Upper lobe of left lung (tissue), 6 donors: ENCODE measurements at regions not wholly inside any gene's neighbourhood (a gene's known extent, or its start where the extent isn't known, plus 50 kb on each side); places are given as distances from the start of the nearest gene placed in this dataset.

ENCODE experiments used
- ATAC-seq, 2 donors: fragments of 200-7000 bp; cut with Tn5 transposase; one replicate each; pipeline ENCODE4 v1.9.1; 2022; ENCODE audit warnings: mild to moderate bottlenecking in 2 of 2, moderate library complexity in 2 of 2; ENCODE audit not compliant: low FRiP score in 2 of 2
- DNase-seq, 2 donors: peaks; one replicate each; pipeline ENCODE4 v3.0.0-alpha.2; 2019 to 2020
- H3K27ac ChIP-seq, 4 donors: fragments of 200-600 bp; sonication (generic); one replicate each; pipeline ENCODE4 v1.5.1; 2016 to 2019
- H3K27me3 ChIP-seq, 4 donors: fragments of 200-600 bp; sonication (generic); one replicate each; pipeline ENCODE4 v1.5.1; 2017 to 2019
- H3K36me3 ChIP-seq, 4 donors: fragments of 200-600 bp; sonication (generic); one replicate each; pipeline ENCODE4 v1.5.1; 2016 to 2019
- H3K4me1 ChIP-seq, 4 donors: fragments of 200-600 bp; sonication (generic); one replicate each; pipeline ENCODE4 v1.5.1; 2018 to 2019
- H3K4me3 ChIP-seq, 4 donors: fragments of 200-600 bp; sonication (generic); one replicate each; pipeline ENCODE4 v1.5.1; 2017 to 2019; ENCODE audit warnings: mild to moderate bottlenecking in 2 of 4, moderate library complexity in 1 of 4
- H3K9me3 ChIP-seq, 4 donors: fragments of 200-600 bp; sonication (generic); one replicate each; pipeline ENCODE4 v1.5.1; 2018 to 2019
- CTCF ChIP-seq, 6 experiments: fragments of 450-650 bp in 4 of 6; fragments of 200-600 bp in 2 of 6; sonication (generic) in 2 of 6; IDR thresholded peaks; one replicate each; pipeline ENCODE4 v1.5.1; 2016 to 2019; ENCODE audit warnings: antibody characterized with exemption in 6 of 6
- EP300 ChIP-seq, 4 donors: sonication (generic); formaldehyde crosslinking; IDR thresholded peaks; one replicate each; pipeline ENCODE4 v1.5.1; 2017; ENCODE audit warnings: antibody characterized with exemption in 4 of 4, control low read depth in 2 of 4
- POLR2A ChIP-seq, 4 donors: fragments of 450-650 bp; IDR thresholded peaks; one replicate each; pipeline ENCODE4 v1.5.1; 2016 to 2017; ENCODE audit warnings: antibody characterized with exemption in 4 of 4, mild to moderate bottlenecking in 2 of 4
- POLR2AphosphoS5 ChIP-seq, 2 donors: sonication (generic); formaldehyde crosslinking; IDR thresholded peaks; one replicate each; pipeline ENCODE4 v1.5.1; 2017; ENCODE audit warnings: antibody characterized with exemption in 2 of 2
- WGBS, 2 donors: methylation state at CpG; one replicate each; pipeline ENCODE4 v1.1.5; 2017 to 2018; 5-methylcytosine and 5-hydroxymethylcytosine counted together
- donor health status: DM: no; HTN: no; CAD: no; lungs with moderate emphysema.
- donor health status: DM: no; HTN: yes; CAD: no; lungs with severe emphysema.

GRCh38 chr7:21172800-21173199, 255.1 kb upstream of the SP4 start:
- 58 to 74% methylated on average over 4 to 6 of the region's 6 CpGs for WGBS, 2 donors
- H3K4me1 ChIP-seq, result no peaks in the 10 kb centered on the region
- no peaks in the 10 kb centered on the region for H3K9me3 ChIP-seq
- TF ChIP-seq POLR2A (IDR thresholded peaks at IDR 0.05) (no peak), EP300 (IDR thresholded peaks at IDR 0.05) (no peak), CTCF (IDR thresholded peaks at IDR 0.05) (no peak), POLR2AphosphoS5 (IDR thresholded peaks at IDR 0.05) (no peak)
- H3K27me3 ChIP-seq, result no peaks in the 10 kb centered on the region
- H3K27ac ChIP-seq, result no peak overlapping the region
- ATAC-seq, result no peak
- DNase-seq, result no peak
- no peak overlapping the region for H3K4me3 ChIP-seq
- H3K36me3 ChIP-seq, result no peaks in the 10 kb centered on the region

DNA sequence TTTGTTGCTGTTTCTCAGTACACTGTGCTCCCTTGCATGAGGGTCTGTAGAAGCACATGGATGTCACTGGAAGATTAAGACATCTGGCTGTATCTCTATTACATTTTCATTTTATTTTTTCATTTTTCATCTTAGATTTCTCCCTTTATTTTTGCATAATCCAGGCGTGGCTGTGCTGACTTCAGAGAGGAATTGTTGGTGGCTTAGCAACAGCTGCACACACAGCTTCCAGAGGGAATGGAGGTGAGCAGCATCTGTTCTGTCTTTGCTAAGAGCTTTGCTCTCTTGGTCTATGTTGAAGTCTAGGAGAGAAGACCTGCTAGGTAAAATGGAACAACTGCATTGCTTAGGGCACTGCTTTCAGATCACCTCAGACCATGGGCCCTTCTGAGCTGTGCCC, 254.4 kb upstream of the SP4 start:
- ATAC-seq (no peak), DNase-seq (no peak)
- no peaks in the 10 kb centered on the region for H3K9me3 ChIP-seq
- no peak for TF ChIP-seq POLR2A (IDR thresholded peaks at IDR 0.05)
- TF ChIP-seq CTCF (IDR thresholded peaks at IDR 0.05), result no peak
- TF ChIP-seq POLR2AphosphoS5 (IDR thresholded peaks at IDR 0.05), result no peak
- no peak for TF ChIP-seq EP300 (IDR thresholded peaks at IDR 0.05)
- H3K4me3 ChIP-seq, result no peak overlapping the region
- H3K27ac ChIP-seq, result no peak overlapping the region
- H3K27me3 ChIP-seq, result no peaks in the 10 kb centered on the region
- WGBS, 2 donors, result 63 to 92% methylated on average over 1 of the region's 1 CpG
- no peaks in the 10 kb centered on the region for H3K4me1 ChIP-seq
- no peaks in the 10 kb centered on the region for H3K36me3 ChIP-seq

DNA sequence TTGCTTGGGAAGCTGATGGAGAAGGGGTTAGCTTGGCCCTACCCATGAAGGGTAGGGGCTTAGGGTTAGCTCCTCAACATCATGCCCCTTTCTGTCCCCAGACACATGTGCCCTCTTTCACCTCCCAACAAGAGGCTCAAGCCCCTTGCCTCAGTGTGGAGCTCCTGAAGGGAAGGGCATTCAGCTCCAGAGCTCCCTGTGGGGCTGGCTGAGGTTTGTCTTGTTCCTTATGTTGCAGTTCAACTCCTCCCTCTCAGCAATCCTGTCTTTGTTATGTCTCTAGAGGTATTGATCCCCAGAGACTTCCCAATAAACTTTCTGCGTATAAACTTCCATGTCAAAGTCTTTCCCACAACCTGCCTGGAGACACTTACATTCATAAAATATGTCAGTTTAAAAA, 252.2 kb upstream of the SP4 start:
- H3K9me3 ChIP-seq, result no peaks in the 10 kb centered on the region
- H3K4me3 ChIP-seq, result no peak overlapping the region
- no peaks in the 10 kb centered on the region for H3K36me3 ChIP-seq
- TF ChIP-seq POLR2A (IDR thresholded peaks at IDR 0.05) (no peak), EP300 (IDR thresholded peaks at IDR 0.05) (no peak), POLR2AphosphoS5 (IDR thresholded peaks at IDR 0.05) (no peak), CTCF (IDR thresholded peaks at IDR 0.05) (no peak)
- DNase-seq (no peak), ATAC-seq (no peak)
- H3K27ac ChIP-seq, result no peak overlapping the region
- WGBS, 2 donors, result 60 to 78% methylated on average over 1 of the region's 1 CpG
- no peaks in the 10 kb centered on the region for H3K27me3 ChIP-seq
- H3K4me1 ChIP-seq, result no peaks in the 10 kb centered on the region

DNA sequence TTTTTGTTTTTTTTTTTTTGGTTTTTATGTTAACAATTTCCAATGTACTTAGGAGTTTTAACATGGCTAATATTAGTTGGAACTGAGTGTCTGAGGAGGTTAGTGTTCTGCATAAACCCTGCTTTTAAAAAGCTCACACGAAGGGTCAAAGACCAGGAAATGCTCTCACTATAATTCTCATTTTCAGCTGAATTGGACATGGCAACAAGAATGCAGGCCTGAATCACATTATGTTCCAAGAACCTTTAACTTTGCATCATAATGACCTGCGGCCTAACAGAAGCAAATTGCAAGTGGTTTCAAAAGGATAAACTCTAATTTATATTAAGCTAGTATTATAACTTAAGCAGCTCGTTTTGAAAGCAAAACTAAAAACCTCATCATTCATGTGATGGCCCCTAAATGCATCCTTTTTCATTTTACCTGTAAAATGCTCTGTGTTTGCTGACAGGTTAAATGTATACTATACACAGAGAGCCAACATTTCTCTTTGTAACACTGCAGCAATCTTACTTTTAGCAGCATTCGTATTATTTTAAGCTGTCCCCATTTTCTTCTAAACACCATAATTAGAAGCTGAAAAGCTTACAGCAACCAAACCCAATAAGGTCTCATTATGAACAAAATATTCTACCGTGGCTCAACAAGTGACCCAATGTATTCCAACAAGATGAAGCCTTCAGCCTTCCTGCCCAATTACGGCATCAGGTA, 242.8 kb upstream of the SP4 start:
- TF ChIP-seq POLR2AphosphoS5 (IDR thresholded peaks at IDR 0.05) (no peak), POLR2A (IDR thresholded peaks at IDR 0.05) (no peak), CTCF (IDR thresholded peaks at IDR 0.05) (no peak), EP300 (IDR thresholded peaks at IDR 0.05) (no peak)
- H3K27ac ChIP-seq, result no peak overlapping the region
- 47 to 66% methylated on average over 6 of the region's 6 CpGs for WGBS, 2 donors
- no peaks in the 10 kb centered on the region for H3K36me3 ChIP-seq
- no peak overlapping the region for H3K4me3 ChIP-seq
- DNase-seq (no peak), ATAC-seq (no peak)
- H3K9me3 ChIP-seq, result no peaks in the 10 kb centered on the region
- H3K4me1 ChIP-seq, result no peaks in the 10 kb centered on the region
- H3K27me3 ChIP-seq, result no peaks in the 10 kb centered on the region

DNA sequence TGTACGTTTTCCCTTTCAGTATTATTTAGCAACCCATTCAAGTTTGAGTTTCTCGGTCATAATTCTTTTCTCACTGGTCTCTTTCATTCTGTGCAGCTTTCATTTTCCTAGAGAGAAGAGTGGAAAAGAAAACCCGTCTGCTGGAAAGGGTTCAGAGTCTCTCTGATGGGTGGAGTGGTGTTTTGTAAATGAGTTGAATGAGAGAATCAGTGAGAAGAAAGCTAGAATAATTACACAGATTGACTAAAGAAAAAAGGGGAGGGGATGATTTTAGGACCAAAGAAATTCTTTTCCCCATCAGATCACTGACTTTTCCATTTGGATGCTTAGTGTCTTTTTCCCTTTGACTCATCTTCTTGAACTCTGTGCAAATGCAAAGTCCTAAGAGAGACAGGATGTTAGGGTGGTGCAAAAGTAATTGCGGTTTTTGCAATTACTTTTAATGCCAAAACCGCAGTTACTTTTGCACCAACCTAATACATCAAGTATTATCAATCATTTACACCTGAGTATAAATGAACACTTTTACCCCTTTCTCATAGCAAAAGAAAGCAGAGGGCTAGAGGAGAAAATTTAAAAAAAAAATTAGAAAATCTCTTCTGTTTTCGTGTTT, 242.1 kb upstream of the SP4 start:
- H3K4me1 ChIP-seq, result no peaks in the 10 kb centered on the region
- no peaks in the 10 kb centered on the region for H3K27me3 ChIP-seq
- H3K27ac ChIP-seq, result no peak overlapping the region
- H3K4me3 ChIP-seq, result no peak overlapping the region
- no peak for DNase-seq
- no peaks in the 10 kb centered on the region for H3K36me3 ChIP-seq
- H3K9me3 ChIP-seq, result no peaks in the 10 kb centered on the region
- TF ChIP-seq POLR2A (IDR thresholded peaks at IDR 0.05) (no peak), POLR2AphosphoS5 (IDR thresholded peaks at IDR 0.05) (no peak), EP300 (IDR thresholded peaks at IDR 0.05) (no peak), CTCF (IDR thresholded peaks at IDR 0.05) (no peak)
- 85% methylated on average over 6 of the region's 6 CpGs for WGBS, 2 donors
- ATAC-seq, result no peak
